GM19324 (cell line): ENCODE measurements at regions not wholly inside any gene's neighbourhood (a gene's known extent, or its start where the extent isn't known, plus 50 kb on each side); places are given as distances from the start of the nearest gene placed in this dataset.

Experiments used
- ATAC-seq: cut with Tn5 transposase; IDR thresholded peaks from one replicate; pipeline ENCODE4 v1.9.1; 2021; ENCODE audit warnings: mild to moderate bottlenecking, moderate library complexity; ENCODE audit not compliant: unreplicated experiment, low FRiP score

DNA sequence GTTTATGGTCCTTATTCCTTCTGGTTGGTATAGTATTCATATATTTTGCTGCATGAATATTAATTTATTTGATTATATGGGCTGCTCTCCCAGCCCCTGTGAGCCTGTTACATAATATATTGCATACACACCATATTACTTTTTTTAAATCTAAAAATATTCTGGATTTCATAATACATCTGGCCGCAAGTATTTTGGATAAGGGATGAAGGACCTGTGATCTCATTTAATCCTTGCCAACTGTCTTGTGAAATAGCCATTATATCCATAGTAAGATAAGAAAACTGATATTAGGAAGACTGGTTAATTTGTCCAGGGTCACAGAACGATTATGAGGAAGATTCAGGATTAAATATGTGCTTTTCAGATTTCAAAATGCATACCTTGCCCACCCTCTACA lies 433.6 kb downstream of the LPIN1 start:
- ATAC-seq = no peak

DNA sequence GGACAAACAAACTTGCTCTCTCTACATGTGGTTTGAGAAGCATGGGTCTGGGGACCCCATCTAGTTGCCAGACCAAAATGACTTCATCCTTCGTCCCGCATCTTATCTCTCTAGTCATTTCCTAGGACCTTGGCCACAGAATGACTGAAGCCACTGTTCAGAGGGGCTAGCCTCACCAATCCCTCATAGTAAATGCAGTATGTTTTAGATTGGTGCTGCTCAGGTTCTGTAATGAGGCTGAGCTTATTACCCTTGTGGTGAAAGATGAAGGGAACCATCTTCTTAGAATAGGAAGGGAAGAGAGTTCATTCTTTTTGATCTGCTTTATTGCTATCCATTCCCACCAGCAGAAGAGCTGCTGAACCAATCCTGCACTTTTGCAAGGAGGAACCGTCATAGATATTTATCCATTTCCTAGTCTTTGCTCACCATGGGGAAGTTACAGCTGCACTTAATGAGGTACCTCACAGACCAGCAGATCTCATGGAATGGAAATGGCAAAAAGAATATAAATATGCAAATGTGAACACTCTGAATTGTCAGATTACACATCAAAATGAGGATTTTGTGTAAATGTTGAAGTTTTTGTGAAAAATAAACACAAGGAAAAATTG lies 436.7 kb downstream of the LPIN1 start:
- no peak for ATAC-seq

DNA sequence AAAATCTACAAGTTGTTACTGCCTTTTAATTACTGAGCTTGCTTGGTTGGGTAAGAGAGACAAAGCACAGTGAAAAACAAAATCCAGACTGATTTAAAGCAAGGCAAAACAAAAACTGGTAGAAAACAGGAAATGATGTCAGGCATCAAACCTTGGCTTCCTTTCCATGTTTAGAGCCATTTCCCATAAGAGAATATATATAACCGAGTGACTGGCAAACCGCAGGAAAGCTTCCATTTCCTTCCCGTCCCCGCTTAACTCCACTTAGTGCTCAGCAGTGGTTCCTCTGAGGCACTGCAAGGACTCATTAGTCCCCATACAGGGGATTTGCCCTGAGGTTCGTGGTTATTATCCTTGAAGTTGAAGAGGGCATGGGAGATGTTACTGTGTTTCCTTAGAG lies 446.3 kb downstream of the LPIN1 start:
- ATAC-seq = no peak

DNA sequence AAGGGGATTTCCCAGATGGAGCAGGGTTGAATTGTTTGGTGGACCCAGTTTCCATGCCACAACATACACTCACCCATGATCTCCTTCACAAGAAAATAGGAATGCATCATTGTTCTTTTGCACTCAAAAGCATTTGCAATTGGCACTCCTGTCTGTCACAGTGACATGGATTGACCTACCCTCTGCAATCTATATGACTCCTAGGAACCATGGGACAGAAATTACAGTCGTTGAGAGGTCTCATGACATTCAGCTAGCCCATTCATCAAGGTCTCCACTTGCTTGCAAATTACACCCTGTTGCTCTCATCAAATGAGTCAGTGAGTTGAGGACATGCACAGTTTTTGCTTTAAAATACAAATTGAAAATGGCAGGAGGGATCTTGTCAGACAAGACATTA lies 448.5 kb downstream of the LPIN1 start:
- ATAC-seq = no peak

DNA sequence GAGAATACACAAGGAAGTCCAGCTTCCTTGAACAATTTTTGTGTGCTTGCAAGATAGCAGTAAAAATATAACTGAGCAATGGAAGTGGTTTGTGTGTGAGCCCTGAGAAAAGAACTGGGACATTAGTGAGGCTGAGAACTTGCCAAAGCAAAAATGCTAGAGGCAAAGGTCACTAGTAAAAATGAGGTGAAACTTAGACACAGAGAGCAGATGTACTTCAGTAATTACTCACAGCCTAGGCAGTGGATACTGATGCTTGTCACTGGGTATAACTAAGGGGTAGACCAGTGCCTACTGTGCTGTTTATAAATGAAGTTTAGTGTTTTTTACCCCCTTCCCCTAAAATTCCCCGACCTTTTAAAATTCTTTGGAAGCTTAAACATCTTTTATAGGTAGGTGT lies 450.1 kb downstream of the LPIN1 start:
- no peak for ATAC-seq

DNA sequence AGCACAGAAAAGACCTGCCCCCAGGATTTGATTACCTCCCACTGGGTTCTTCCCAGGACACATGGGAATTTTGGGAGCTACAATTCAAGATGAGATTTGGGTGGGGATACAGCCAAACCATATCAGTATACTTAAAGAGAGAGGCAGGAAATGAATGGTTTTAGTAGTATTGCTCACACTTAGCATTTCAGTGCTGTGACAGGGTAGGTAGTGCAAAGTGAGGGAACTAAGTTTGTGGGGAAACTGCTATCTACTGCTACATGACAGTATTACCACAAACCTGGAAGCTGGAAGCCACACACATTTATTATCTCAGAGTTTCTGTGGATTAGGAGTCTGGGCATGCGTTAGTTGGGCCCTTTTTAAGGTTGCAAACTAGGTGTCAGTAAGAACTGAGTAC lies 450.7 kb downstream of the LPIN1 start:
- ATAC-seq = no peak

DNA sequence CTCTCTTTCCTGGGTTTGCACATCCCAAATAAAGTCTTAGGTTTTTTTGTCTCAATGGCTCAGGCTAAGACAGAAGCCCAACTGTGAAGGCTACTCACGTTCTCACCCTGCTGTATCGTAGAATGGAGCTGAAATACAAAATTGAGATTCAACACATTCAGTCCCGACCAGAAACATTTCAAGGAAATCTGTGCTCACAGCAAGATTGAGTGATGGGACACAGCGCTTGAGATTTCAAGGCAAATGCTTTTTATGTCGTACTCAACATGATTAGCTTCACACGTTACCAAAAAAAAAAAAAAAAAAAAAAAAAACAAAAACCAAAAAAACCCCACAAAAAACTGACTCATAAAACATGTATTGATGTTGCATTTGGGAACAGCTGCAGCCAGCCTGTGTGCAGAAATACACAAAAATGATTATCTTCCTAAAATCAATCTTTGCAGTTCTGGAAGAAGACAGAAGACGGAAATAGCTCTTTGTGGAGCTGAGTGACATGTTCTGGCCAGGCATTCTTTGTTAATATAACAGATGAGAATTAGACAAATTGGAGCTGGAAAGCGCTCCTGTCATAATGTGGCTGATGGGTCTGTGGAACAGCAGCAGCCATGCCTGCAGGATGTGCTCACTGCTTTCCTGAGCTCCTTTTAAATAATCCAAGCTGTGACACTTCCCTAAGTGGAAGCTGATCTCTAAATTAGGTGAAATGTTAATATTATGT lies 453.2 kb downstream of the LPIN1 start:
- no peak for ATAC-seq

DNA sequence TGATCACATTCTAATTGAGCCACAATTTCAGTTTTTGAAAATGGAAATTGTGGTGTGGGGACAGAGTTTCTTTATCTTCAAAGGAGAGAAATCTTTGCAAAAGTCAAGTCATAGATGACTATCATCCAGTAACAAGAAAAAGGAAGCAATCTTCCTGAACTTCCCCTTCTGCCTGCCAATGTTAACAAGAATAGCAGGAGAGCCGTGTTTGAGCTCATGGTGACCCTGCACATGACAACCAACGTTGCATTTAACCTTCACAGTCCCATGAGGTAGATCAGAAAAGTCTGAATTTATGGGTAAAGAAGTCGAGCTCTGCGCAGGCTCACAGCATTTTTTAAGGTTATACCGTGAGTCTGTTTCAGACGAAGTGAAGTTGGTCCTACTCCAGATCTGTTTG lies 454.9 kb downstream of the LPIN1 start:
- no peak for ATAC-seq

DNA sequence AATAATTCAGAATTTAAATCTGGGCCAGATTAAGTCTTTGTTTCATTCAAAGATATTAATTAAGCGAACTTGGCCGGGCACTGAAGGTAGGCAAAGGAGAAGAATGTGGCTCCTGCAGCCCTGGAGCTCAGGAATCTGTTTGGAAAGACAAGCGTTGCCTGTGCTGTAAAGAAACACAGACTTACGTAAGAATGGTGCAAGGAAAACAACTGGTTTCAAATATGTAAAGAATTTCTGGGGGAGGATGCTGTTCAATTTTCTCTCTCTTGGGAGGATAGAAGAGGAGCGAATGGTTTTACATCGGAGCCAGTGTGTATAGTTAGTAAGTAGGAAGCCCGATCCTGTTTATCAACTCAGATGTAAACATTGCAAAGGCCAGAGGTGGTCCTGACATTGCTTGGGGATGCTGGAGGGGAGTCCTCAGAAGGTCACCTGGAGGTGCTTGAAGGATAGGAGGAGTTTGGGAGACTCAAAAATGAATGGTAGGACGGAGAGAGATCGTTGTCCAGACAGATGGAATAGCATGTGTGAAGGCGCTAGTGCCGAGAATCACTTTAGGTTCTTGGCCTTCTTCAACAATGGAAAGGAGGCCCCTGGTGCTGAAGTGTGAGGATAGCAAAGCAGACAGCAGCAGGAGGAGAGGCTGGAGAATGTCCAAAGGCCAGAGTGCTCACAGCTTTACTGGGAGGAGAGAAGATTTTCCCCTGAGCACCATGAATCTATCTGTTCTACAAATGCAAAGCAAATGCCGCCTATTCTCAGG lies 456.1 kb downstream of the LPIN1 start:
- ATAC-seq = no peak

DNA sequence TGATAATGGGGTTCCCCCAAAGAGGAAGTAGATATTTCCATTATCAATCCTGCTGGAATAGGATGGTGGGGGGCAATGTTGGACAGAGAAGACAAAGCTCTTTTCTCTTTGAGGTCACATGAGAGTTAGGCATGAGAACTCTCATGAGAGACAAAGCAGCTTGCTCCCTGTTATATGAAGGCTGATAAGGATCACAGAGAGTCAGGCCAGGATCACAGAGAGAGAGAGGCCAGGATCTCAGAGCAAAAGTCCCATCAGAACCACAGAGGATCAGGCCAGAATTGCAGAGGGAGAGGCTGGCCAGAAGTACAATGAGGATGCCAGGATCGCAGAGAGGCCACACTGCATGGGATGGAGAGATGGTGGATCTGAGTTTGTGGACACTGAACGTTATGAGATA lies 457.1 kb downstream of the LPIN1 start:
- no peak for ATAC-seq

DNA sequence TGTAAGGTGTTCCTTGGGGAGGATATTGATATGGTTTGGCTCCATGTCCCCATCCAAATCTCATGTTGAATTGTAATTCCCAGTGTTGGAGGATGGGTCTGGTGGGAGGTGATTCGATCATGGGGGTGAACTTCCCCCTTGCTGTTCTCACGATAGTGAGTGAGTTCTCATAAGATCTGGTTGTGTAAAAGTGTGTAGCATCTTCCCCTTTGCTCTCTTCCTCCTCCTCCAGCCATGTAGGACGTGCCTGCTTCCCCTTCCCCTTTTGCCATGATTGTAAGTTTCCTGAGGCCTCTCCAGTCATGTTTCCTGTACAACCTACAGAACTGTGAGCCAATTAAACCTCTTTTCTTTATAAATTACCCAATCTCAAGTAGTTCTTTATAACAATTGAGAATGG lies 458.7 kb downstream of the LPIN1 start:
- no peak for ATAC-seq

DNA sequence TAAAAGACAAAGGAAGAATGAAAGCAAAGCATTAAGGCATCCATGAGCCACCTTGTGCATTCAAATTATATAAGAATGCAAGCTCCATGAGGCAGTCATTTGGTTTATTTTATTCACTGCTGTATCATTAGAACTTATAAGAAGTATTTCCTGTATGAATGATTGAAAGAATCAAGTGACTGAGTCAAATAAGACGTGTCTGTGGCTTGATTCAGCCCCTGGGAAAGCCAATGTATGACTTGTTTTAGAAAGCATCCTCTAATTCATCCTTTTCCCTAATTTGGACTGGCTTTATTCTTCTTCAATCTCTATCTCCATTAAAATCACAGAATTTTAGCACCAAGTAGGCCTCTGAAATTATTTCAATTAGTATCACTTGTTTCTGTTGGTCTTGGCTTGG lies 461.1 kb downstream of the LPIN1 start:
- ATAC-seq = no peak

DNA sequence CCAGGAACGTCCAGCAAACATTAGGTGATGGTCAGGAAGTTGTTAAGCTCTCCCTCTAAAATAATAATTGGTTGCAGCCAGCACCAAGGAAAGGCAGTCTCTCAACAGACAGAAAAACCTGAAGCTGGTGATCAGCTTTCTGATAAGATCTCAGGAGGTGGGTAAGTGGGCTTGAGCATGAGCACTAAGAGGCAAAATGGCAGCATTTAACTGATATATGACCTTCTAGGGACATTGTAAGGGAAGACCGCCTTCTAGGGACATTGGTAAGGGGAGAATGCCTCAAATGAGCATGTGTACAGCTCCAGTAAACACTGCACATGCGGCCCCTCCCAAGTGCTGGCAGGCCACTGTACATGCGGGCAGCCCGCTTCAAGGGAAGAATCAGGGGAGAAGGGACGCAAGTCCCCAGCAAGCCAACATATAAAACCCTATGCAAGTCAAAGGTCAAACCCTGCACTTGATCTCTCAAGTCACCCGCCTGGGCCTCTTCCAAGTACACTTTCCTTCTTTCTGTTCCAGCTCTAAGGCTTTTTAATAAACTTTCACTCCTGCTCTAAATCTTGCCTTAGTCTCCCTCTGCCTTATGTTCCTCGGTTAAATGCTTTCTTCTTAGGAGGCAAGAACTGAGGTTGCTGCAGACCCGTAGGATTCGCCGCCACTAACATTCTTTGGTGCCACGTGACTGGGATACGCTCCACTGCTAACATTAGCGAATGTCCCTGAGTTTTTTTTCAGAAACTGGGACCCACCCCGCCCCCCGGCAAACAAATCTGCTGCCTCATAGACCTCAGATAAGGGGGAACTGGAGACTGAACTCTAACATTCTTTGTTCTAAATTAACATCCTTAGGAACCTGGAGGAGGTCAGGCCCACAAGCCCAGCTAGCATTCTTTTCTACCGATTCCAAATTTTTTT lies 463.8 kb downstream of the LPIN1 start:
- ATAC-seq = no peak

DNA sequence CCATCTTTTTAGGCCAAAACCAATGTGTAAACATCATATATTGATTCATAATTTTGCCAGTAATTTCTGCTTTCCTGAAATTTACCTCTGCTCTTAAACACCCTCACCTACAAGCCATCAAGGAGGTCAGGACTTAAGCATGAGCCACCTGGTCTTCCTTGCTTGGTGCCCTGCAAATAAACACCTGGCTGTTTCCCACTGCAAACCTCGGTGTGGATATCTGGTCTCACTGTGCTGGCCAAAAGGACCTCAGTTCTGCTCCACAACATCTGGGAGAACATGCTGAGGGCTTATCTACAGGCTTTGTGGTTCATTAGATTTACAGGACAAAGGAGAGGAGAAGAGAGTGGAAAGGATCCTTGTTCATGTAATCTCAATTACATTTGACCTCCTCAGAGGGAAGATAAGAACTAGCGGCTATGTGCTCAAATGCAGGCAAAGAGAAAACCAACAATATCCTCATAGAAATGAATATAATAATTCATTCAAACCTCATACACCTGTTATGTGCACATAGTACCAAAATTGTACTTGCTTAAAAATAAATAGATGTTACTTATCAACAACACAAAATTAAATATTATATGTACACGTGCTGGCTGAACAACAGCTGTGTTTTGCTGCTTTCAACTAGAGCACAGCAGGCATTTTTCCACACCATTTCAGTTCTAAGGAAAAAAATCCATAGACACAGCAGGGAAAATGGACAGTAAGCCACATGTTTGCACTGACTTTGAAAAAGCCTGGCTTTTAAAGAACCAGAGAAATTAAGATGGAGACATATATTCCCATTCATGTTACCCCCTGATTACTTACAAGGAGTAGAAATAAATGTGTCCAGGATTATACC lies 465.1 kb downstream of the LPIN1 start:
- ATAC-seq = no peak

DNA sequence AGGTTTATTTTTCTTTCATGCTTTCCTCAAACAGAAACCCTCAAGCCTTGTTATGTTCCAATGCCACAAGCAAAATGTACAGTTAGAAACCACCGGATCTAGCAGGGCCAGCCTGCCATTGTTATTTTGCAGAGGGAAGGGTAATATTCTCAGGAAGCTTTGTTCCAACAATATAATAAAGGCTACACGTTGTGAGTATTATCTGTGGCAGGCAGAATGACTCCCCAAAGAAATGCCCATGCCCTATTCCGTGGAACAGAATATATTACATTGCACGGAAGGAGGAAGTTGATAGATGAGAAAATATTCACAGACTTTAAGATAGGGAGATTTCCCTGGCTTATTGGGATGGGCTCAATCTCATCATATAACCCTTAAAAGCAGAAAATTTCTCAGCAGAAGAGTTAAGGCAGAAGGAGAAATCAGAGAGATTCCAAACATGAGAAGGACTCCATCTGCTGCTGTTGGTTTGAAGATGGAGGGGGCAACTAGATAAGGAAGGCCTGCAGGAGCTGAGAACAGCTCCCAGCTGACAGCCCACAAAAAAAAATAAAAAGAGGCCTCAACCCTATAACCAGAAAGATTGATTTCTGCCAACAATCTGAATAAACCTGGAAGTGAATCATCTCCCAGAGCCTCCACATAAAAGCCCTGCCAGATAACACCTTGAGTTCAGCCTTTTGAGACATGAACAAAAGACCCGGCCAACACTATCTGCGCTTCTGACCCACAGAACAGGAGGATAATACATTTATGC lies 466.6 kb downstream of the LPIN1 start:
- ATAC-seq = no peak

DNA sequence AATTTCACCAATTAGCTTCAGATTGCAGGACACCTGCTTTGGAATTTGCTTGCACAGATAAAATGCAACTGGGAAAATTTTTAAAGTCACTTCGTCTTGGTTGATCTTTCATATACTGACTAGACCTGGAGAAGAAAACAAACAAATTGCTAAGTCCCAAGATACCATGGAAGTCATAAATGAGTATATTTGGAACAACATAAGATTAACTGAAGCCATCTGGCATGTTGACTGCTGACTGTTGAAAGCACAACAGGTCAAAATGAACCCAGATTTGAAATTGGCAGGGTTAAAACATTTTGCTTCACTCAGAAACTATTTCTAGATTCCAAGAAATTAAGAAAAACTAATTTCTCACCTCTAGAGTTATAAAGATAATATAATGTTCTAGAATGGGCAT lies 470.7 kb downstream of the LPIN1 start:
- no peak for ATAC-seq

DNA sequence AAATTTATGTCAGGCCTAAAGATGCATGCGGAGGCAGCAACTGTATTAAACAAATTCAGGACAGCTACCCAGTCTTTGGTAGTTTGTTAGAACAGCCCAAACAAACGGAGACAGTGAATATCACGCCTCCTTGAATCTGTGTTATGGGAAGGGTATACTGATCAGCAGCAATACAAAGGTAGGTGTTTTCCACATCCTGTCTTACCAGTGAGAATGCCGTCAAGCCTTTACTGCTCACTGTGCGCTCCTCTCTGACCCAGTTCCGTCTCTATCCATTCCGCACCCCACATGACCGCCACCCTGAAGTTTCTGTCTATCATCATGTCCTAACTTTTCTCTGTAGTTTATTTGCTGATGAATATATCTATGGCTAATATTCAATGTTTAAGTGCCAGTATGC lies 473.3 kb downstream of the LPIN1 start:
- no peak for ATAC-seq

DNA sequence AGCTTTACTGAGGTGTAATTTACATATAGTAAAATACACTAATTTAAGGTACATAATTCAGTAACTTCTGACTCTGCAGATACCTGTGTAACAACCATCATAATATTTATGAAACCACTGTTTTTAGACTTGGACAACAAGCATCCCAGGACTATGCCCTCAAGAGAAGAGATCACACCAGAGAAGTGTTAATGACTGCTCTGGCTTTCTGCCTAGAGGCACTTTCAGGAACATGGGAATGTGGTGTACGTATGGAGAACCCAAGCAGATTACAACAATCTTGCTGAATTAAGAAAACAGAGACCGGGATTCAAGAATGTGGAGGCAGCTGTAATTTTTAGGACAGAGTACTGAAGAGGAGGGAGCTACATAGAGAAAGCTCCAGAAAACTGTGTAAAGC lies 475.2 kb downstream of the LPIN1 start:
- no peak for ATAC-seq

DNA sequence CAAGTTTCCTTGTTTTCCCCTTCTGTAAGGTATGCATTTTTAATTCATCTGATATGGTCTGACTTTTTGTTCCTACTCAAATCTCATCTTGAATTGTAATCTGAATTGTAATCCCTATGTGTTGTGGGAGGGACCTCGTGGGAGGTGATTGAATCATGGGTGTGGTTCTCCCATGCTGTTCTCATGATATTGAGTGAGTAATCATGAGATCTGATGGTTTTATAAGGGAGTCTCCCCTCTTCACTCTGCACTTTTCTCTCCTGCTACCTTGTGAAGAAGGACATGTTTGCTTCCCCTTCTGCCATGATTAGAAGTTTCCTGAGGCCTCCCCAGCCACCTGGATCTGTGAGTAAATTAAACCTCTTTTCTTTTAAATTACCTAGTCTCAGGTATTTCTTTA lies 476.1 kb downstream of the LPIN1 start:
- no peak for ATAC-seq
